ENCODE measurements at regions not wholly inside any gene's neighbourhood (a gene's known extent, or its start where the extent isn't known, plus 50 kb on each side); places are given as distances from the start of the nearest gene placed in this dataset.

DNA sequence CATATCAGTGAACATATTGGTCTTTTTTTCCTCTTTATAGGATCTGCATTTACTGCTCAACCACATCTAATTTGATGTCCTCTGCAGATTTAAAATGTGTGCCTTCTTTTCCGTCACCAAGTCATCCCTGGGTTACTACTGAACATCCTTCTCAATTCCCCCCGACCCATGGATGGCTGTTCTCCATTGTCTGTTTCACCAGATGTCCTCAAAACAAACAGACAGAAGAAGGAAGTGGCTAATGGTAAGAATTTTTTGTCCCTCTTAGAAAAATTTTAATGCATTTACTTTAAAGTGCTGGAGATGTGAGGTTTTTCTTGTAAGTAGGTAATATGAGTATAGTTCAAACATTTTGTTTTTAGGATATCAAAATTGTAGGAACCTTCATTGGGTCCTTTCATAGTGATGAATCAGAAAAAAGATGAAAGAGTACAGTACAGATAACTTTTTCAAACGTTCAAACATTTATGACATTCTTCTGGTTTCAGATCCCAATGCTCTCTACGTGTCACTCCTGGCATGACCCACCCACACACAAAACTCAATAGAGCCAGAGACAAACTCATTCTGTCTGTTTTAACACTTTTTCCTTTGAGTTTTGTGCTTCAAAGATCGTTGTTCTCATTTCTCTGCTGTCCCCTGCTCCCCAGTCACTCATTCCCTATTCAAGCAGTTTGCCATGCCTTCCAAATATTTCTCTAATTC is 276.4 kb downstream of the PRL start:
- intact Hi-C loops (cut with micrococcal nuclease), result no loop called here

DNA sequence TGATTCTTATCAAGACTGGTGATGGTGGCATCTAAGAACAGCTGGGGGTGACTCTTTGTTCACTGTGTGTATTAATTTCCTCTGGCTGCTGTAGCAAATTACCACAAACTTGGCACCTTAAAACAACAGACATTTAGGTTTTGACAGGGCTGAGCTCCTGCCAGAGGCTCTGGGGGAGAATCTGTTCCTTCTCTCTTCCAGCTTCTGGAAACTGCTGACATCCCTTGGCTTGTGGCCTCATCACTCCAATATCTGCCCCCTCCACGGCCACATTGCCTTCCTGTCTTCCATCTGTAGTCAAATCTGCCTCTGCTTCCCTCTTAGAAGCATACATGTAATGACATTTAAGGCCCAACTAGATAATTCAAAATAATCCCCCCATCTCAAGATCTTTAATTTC is 274.9 kb downstream of the PRL start:
- intact Hi-C loops (cut with micrococcal nuclease), result no loop called here

DNA sequence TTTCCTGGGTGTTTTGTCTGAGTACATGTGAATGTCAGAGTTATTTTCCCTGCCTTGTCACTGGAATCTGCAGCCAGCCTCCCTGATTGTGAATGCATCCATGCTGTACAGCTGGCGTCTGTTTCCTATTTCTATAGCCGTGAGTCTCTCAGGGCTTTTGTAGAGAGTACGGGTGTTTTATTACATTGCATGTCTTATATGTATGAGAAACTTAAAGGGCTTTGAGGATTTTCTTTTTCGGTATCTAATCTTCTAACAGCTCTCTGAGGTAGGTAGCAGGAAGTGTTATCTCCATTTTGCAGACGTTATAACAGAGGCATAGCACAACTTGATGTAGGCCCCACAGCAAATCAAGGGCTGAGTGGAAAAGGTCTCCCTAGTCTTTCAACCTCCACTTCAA is 272.9 kb downstream of the PRL start:
- intact Hi-C loops (cut with micrococcal nuclease), result no loop called here

DNA sequence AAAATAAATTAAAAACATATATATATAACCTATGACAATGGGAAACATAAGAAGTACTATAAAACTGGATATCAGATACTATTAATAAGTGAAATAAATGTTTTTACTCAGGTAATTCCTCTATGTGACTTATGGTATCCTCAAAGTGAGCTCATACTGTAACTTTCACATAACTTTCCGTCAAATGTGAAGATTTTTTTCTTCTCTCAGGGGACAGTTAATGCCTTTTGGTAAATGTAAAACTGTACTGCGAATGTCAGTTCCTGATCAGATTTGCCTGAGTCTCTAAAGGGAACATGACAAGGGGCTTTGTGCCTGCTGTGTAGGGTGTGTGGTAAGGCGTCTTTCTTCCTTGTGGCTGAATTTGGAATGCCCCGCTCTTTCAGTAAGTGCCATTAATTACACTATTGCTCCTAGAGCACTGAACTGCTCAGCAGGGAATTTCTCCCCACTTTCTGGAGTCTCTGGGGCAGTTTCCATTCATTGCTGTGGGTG is 271.8 kb downstream of the PRL start:
- intact Hi-C loops (cut with micrococcal nuclease), result no loop called here

DNA sequence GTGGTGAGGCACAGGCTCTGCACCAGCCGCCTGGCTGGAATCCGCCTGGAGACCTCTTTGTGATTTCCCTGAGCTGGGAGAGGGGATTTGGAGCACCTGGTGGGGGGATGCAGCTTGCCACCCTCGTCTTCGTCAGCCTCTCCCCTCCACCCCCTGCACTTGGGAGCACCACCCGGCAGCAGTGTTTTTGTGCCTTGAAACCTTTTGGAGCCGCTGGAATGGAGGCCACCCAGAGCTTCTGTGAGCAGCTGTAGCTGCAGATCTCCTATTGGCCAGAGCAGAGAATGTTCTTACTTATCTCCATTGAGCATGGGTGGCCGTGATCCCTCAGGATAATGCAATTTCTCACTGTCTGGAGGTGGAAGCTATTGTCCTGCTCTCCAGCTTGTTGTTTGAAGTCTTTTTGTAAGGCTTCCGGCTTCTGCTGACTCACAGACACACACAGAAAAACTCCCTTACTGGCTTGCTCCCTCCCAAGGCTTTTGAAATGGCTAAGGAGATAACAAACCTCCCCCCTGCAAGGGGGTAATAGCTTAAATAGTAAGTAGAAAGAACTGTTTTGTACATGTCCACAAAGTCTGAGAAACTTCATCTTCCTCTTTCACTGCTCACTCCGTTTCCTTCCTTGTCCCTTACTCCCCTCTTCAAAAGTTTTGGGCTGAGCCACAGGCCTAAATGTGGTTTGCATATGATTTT is 271.2 kb downstream of the PRL start:
- intact Hi-C loops (cut with micrococcal nuclease), result no loop called here

DNA sequence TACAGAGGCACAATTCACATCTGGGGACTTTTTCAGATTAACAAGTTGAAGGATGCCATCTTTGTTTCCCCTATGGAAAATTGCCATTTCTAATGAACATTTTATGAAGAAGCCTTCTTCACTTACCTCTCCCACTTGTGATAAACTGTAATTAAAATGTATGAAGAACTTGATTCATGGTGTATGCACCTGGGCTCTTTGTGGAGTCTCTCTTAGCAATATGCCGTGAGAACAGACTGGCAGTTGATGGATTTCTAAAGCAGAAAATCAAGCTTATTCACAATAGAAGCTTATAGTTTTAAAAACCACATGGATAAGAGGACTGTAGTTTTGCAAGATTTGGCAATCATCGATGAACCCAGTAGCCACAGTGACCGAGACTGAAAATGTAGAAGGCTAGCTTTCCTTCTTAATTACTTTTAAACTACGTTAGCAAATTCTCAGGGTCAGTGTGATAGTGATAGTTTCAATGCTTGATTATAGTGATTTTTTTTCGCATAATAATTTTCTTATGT is 270.6 kb downstream of the PRL start:
- intact Hi-C loops (cut with micrococcal nuclease), result no loop called here

DNA sequence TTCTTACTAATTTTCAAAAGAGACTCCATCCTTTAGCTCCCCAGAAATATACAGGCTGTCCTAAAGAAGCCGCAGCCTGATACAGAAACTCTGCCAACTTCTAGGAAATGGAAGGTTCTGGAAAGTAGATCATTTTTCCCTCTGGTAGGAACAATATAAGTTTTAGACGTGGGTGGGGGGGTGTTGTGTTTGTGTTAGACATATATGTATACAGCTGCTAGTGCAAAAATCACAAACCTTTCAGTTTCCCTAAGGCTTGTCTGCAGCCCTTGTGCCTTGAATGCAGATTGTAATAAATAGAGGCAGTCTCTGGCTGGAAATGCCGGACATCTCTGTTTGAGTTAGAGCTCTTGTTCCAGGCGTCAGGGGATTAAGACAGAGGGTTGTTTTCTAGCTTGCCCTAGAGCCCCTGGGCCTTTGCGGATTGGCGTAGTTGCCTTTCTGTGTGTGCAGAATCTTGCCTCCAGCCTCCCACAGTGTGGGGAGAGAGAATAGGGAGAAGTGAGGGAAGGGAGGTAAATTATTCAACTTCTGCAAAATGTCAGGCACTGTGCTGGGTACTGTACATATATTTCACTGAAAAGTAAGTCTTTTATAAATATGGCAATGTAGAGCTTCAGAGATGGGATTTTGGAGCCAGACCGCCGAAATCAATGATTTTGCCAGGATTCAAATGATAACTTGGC is 269.7 kb downstream of the PRL start:
- intact Hi-C loops (cut with micrococcal nuclease), result no loop called here

DNA sequence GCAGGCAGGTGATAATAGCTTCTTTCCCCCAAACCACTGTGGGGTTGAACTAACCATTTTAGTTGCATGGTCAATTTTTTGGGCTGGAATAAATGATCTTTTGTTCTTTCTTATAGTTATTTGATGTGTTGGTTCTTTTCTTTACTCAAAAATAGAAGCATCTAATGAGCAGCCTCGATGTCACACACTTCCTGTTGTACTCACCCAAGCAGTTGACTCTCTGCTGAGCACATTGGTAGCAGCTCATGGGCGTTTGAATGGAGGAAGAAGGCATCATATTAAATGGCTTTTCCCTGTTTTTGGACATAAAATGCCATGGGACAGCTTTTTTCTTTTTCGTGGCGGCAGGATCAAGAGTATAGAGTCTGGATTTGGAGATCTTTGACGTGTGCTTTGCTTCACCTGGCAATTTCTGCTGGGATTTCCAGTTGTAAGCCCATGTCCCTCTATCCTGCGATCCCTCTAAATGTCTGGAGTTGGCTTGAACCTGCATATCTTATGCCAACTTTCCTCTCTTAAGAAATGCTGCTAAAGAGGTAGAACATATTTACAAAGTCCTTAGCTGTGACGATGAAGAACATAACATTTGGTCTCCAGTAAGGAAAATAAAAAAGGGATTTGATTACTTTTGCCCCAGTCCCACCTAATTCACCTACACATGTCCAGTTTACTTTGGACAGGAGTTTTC is 268.3 kb downstream of the PRL start:
- intact Hi-C loops (cut with micrococcal nuclease), result no loop called here

DNA sequence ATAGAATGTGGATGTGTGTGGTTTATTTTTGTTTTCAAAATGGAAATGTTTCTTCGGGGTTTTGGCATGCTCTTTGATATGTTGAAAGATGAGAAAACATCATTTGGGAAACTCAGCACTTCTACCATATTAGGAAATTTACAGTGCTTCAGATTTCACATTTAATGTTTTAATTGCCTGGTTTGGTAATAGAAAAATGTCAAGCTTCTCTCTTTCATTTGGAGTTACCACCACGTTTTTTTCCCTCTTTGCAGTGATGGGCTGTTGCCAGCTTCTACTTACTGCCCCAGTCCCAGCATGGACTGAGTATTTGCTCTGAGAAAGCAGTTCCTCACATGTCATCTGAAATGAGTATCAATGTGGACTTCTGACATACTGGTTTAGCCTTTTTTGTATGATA is 267.7 kb downstream of the PRL start:
- intact Hi-C loops (cut with micrococcal nuclease), result no loop called here

DNA sequence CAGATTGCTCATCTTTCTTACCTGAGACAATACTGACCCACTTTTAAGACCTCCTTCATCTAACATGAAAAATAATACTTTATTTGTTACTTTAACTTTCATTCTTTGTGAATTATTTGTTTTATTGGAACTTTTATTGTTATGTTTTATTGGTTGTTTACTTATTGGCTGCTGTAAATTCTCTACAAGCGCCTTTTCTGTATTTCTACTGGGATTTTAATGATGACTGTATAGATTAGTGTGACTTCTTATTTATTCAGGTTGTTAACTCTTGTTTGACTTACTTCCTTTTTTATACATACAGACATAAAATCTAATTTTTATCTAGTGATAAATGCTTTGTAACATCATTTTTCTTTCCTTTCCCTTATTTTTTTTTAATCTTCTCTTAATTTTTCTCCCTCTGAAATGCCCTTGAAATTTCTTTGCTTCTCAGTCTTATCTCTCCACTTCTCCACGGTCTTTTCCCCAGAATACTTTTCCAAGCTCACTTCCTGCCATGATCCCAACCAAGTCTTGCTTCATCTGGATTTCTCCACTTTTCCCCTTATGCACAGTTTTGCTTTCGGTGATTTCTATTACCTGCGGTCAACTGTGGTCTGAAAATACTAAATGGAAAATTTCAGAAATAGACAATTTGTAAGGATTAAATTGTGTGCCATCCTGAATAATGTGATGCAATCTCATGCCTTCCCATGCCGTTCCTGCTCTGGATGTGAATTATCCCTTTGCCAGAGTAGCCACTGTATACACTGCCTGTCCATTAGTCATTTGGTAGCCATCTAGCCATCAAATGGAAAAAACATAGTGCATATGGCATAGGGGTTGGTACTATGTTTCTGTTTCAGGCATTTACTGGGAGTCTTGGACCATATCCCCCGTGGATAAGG is 265.9 kb downstream of the PRL start:
- intact Hi-C loops (cut with micrococcal nuclease), result no loop called here

DNA sequence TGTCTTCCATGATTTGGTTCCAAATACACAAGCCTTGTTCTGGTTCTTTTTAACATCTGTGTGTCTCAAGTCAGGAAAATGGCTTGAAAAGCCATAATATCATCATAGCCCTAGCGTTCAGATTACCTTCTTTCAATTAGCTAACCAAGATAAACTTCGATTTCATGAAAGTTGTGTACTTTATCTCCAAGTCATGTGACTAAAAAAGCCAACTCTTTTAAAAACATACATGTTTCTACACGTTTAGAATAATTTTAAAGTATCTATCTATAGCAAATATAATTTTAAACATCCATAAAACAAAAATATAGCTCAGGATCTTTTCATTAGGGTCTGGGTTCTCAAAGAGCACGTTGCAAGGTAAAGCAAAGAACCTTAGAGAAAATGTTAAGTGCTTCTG is 261.1 kb downstream of the PRL start:
- intact Hi-C loops (cut with micrococcal nuclease), result no loop called here

DNA sequence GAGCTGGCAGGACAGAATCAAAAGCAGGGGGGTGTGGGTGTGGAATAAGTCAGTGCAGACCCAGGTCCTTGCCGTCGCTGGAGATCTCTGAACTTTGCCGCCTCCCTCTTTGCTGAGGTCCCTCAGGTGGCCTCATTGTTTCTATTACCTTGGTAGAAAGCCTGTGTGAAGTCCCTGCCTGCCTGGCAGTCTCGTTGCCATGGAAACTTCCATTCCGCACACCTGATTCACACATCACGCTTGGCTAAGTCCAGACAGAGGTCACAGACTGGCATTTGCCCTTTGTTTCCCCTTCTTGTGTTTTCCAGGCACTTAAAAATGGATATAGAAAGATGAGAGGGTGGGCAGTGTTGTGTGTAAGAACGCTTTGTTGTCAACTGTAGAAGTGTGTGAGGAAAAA is 260.6 kb downstream of the PRL start:
- intact Hi-C loops (cut with micrococcal nuclease), result no loop called here

DNA sequence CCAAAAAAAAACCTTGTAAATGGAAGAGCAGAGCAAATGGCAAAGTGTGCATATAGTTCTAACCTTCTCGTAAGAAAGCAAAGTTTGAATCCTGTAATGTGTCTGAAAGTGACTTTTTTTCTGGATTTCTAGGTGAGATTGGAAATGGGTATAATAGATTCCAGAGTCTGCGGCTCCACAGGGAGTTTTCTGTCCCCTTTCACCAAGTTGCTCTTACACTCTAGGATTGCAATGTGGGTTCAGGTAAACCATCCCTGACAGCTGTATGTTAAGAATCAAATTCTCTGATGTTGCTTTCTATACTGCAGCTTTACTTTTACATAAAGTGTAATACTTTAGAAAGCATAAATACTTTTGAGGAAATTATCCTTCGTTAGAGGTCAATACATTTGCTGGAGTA is 260.1 kb downstream of the PRL start:
- intact Hi-C loops (cut with micrococcal nuclease), result no loop called here

DNA sequence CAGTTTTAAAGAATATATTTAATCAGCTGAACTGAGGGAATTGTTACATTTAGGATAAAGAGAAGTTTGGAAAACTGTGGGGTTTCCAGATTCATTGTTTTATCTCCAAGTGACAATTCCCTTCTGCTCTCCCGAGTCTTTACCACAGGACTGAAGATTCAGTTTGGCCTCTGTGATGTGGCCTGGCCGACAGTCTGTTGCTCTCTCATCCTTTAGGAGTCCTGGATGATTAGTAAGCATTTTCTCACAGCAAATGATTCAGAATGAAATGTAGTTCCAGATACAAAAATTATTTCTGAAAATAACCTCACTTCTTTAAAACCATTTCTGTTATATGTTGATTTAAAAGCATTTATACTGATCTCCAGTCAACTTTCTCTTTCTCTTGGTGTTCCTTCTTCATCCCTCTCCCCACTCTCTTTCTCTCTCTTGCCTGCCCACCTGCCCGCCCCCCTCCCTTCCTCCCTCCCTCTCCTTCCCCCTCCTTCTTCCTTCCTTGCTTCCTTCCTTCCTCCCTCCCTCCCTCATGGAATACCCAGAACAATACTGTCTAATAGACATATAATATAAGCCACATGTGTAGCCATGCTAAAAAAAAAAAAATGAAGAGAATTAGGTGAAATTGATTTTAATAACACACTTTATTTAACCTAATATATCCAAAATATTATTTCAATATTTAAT is 254.9 kb downstream of the PRL start:
- intact Hi-C loops (cut with micrococcal nuclease), result no loop called here

DNA sequence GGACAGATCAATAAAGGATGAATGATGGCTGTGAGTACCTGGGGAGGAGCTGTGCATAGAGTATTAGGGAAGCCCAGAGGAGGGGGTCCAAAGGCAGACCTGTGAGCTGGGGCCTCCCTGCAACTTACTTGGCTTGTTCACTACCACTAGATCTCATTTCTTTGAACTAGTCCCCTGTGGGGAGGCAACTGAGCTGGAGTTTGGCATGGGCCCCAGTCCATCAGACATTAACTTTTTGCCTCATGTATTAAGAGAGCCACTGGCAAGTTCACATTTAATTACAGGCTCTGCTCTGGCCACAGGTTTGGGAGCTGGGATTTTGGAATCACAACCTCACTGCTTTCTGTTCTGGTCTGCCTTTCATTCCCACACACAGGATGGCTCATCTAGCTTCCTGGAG is 254.1 kb downstream of the PRL start:
- intact Hi-C loops (cut with micrococcal nuclease), result no loop called here

DNA sequence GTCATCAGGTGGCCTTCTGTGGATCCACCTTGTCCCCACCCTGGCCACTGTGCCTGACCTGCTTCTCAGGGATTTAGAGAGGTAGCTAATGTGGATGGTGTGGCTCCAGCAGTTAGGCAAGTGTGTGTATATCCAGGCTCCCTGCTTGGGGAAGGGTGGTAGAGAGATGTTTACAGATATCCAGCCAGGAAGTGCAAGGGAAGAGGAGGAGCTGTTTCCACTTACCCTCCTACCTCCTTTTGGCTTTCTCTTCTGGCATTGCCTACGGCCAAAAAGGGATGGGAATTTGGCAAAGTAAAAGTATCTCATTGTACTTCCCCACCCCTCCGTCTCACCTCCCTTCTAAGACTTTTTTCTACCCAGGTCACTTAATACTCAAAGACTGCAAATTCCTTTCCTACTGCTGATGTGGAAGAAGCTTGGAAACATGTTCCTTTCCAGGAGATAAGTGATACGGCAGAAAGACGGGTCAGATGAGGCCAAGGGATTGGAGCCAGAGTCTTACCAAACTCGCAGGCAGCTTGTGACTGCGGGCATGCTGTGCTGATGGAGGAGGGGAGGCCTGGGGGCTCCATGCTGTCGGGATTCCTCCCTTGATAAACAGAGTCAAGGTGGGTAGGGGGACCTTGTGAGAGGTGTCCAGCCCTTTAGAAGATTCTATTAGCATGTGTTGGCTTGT is 253.4 kb downstream of the PRL start:
- intact Hi-C loops (cut with micrococcal nuclease), result no loop called here

DNA sequence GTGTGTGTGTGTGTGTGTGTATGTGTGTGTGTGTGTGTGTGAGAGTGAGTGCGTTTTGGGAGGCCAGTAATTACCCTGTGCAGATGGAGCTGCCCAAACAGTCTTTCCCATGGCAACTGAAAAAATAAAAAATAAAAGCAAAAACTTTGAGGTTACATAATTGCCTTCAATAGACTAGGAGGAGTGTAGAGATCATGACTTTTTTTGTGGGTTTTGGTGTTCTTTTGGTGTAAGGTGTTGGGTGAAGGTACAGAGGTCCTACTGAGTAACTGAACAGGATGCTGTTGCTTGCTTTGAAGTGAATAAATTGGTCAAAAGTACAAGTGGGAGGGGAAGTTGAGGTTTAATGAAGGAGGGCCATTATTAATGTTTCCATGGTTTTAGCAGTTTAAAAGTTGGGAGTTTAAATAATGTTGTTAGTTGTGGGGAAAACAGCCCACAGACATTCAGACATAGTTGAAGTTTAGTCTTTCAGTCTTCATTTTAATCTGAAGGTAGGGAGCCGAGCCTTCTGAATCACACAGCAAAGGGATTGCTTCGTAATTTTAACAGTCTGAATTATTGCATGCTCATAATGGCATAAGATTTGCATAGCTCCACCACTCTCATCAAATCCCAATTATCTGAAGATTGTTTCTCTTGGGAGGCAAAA is 251.4 kb downstream of the PRL start:
- intact Hi-C loops (cut with micrococcal nuclease), result no loop called here

DNA sequence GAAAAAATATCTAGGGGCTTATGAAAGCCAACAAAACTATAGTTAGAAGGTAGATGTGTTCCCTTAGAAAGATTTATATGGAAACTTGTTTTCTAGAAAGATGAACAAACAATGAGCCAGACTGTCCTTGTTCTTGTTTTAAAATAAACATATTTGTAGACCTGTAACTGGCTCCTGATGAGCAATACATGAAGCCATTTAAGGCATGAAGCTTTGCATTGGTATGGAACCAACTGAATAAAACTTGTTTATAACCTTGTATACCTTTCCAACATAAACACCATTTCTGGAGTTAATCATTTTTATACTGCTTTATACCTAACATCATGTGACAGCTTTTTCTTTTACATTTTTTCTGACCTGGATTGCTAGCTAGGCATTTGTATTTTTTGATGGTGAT is 247.8 kb downstream of the PRL start:
- intact Hi-C loops (cut with micrococcal nuclease), result no loop called here

DNA sequence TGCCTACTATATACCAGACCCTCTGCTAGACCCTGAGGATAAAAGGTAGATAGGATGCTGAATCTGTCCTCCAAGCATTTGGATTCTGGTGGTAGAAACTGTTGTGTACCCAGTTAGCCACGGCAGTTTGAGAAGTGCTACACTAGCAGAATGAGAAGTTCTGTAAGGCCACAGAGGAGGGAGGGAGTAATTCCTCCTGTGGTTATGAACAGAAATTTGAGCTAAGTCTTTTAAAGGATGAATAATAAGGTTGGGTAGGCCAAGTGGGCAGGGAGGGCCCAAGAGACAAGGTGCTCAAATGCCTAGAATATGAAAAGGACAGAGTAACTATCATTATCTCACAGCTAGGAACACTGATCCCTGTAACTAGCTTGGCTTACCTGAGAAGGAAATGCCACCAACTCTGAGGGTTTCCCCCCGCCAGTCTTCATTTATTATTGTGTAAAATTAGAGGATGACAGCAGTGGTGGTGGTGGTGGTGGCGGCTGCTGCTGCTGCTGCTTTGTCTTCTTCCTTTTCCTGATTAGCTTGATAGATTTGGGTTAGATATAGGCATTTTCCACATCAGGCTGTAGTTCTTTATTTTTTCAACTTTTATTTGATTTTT is 243.3 kb downstream of the PRL start:
- intact Hi-C loops (cut with micrococcal nuclease), result no loop called here
